GM12878 (cell line): ENCODE measurements at regions not wholly inside any gene's neighbourhood (a gene's known extent, or its start where the extent isn't known, plus 50 kb on each side); places are given as distances from the start of the nearest gene placed in this dataset.

Experiments
- ATAC-seq: fragments of 200-7000 bp; cut with Tn5 transposase; 3 replicates; pipeline ENCODE4 v1.9.1; 2020; ENCODE audit warnings: mild to moderate bottlenecking, moderate library complexity
- BruUV-seq: library from RNA; stranded (reverse); fragments of 400-500 nt; replicated peaks from 2 replicates; lab custom pipeline; 2021; lab: Mats Ljungman, UMichigan
- CTCF ChIA-PET: fragments of 300-600 bp; sonication (Branson Sonifier 250); formaldehyde crosslinking; extraction: SDS; loops from one replicate; lab custom pipeline; 2021; ENCODE audit warnings: inconsistent platforms; lab: Yijun Ruan, JAX
- POLR2A ChIA-PET: fragments of 350-600 bp; formaldehyde crosslinking; extraction: SDS; loops from one replicate; lab custom pipeline; 2021; ENCODE audit warnings: inconsistent platforms; lab: Charles Lee
- RAD21 ChIA-PET: fragments of 300-600 bp; sonication (Branson Sonifier 250); formaldehyde crosslinking; loops from one replicate; lab custom pipeline; 2023; ENCODE audit warnings: antibody characterized with exemption; ENCODE audit not compliant: unreplicated experiment; lab: Charles Lee
- SMC1A ChIA-PET: fragments of 300-600 bp; sonication (Branson Sonifier 250); formaldehyde crosslinking; loops from one replicate; lab custom pipeline; 2023; ENCODE audit not compliant: unreplicated experiment, uncharacterized antibody; lab: Charles Lee
- DNase-seq: peaks from one replicate; pipeline ENCODE4 v3.0.0-alpha.2; 2011; ENCODE audit warnings: low read depth, low spot score
- FAIRE-seq: peaks from 3 replicates; lab custom pipeline; 2011; peaks lifted over from hg19 to GRCh38; lab: Jason Lieb, UNC
- H2AFZ ChIP-seq: 2 replicates; pipeline ENCODE4 v1.6.0; 2011; ENCODE audit warnings: low read depth, low read length, control low read depth; ENCODE audit not compliant: control insufficient read depth
- H3K27ac ChIP-seq: 2 replicates; pipeline ENCODE4 v1.5.1; 2011; ENCODE audit warnings: control low read depth; ENCODE audit not compliant: control insufficient read depth, insufficient read depth
- H3K27me3 ChIP-seq, 2 experiments: replicated peaks in 1 of 2; 2 replicates each; pipeline versions ENCODE4 v1.6.0 to v1.6.1; 2011; ENCODE audit warnings: low read length in 1 of 2; ENCODE audit not compliant: control insufficient read depth in 2 of 2, insufficient read depth in 2 of 2
- H3K36me3 ChIP-seq, 2 experiments: 2 replicates each; pipeline ENCODE4 v1.5.1; 2011; ENCODE audit warnings: low read length in 1 of 2; ENCODE audit not compliant: control insufficient read depth in 2 of 2, insufficient read depth in 2 of 2
- H3K4me1 ChIP-seq: 2 replicates; pipeline ENCODE4 v1.6.1; 2011; ENCODE audit warnings: mild to moderate bottlenecking, low read length, moderate library complexity, mixed read lengths; ENCODE audit not compliant: control insufficient read depth, insufficient read depth
- H3K4me2 ChIP-seq: 2 replicates; pipeline ENCODE4 v1.6.0; 2011; ENCODE audit warnings: control low read depth; ENCODE audit not compliant: control insufficient read depth, insufficient read depth
- H3K4me3 ChIP-seq: fragments of 200-600 bp; sonication (generic); 2 replicates; pipeline ENCODE4 v1.5.1; 2016
- H3K79me2 ChIP-seq: 2 replicates; pipeline ENCODE4 v1.6.0; 2011; ENCODE audit warnings: low read length; ENCODE audit not compliant: control insufficient read depth, insufficient read depth
- H3K9ac ChIP-seq: 2 replicates; pipeline ENCODE4 v1.8.0; 2011; ENCODE audit warnings: low read length, control low read depth, mixed read lengths; ENCODE audit not compliant: control insufficient read depth, insufficient read depth
- H3K9me3 ChIP-seq: replicated peaks from 3 replicates; pipeline ENCODE4 v1.5.1; 2011; ENCODE audit warnings: mild to moderate bottlenecking, low read length; ENCODE audit not compliant: control insufficient read depth, insufficient read depth
- H4K20me1 ChIP-seq: 2 replicates; pipeline ENCODE4 v1.6.0; 2011; ENCODE audit not compliant: control insufficient read depth, insufficient read depth
- CHD2 ChIP-seq: IDR thresholded peaks from 2 replicates; pipeline ENCODE4 v1.6.1; 2011; ENCODE audit warnings: low read depth, low read length, improper control_type of control experiment, borderline replicate concordance
- CREB1 ChIP-seq: IDR thresholded peaks from 2 replicates; pipeline ENCODE4 v1.6.1; 2012; ENCODE audit warnings: low read depth, mild to moderate bottlenecking, inconsistent platforms
- E2F4 ChIP-seq: IDR thresholded peaks from 2 replicates; pipeline ENCODE4 v1.6.1; 2012; ENCODE audit warnings: low read depth, low read length, improper control_type of control experiment
- HDAC6 ChIP-seq: fragments of 200-600 bp; sonication (generic); IDR thresholded peaks from one replicate; pipeline ENCODE4 v1.8.0; 2017; ENCODE audit warnings: antibody characterized with exemption; ENCODE audit not compliant: unreplicated experiment
- HDGF ChIP-seq: fragments of 450-650 bp; IDR thresholded peaks from 2 replicates; pipeline ENCODE4 v1.6.1; 2016; ENCODE audit warnings: antibody characterized with exemption
- IKZF1 ChIP-seq: fragments of 450-650 bp; conservative IDR thresholded peaks from 2 replicates; pipeline ENCODE4 v1.6.1; 2017; ENCODE audit warnings: antibody characterized with exemption, mild to moderate bottlenecking
- NFIC ChIP-seq: IDR thresholded peaks from 2 replicates; pipeline ENCODE4 v1.6.1; 2012; ENCODE audit warnings: low read depth, mild to moderate bottlenecking, inconsistent platforms, low read length, moderate library complexity
- NRF1 ChIP-seq: conservative IDR thresholded peaks from 2 replicates; pipeline ENCODE4 v1.6.1; 2011; ENCODE audit warnings: mild to moderate bottlenecking, low read depth, low read length, improper control_type of control experiment
- PML ChIP-seq: IDR thresholded peaks from 2 replicates; pipeline ENCODE4 v1.6.1; 2012; ENCODE audit warnings: low read length, inconsistent platforms
- RAD51 ChIP-seq: fragments of 450-650 bp; IDR thresholded peaks from 2 replicates; pipeline ENCODE4 v1.6.1; 2016; ENCODE audit warnings: moderate library complexity, mild to moderate bottlenecking, inconsistent platforms
- SMAD5 ChIP-seq: IDR thresholded peaks from 2 replicates; pipeline ENCODE4 v1.6.1; 2016; ENCODE audit warnings: antibody characterized with exemption, low read depth
- SMARCA5 ChIP-seq: fragments of 450-650 bp; IDR thresholded peaks from 2 replicates; pipeline ENCODE4 v1.6.1; 2017; ENCODE audit warnings: mild to moderate bottlenecking
- SP1 ChIP-seq: IDR thresholded peaks from one replicate; pipeline ENCODE4 v1.6.1; 2011; ENCODE audit warnings: low read depth, low read length
- SUPT20H ChIP-seq: IDR thresholded peaks from 2 replicates; pipeline ENCODE4 v1.6.1; 2011; ENCODE audit warnings: low read depth, mild to moderate bottlenecking, low read length, moderate library complexity, borderline replicate concordance; ENCODE audit not compliant: control insufficient read depth
- TBL1XR1 ChIP-seq: IDR thresholded peaks from 2 replicates; pipeline ENCODE4 v1.6.1; 2012; ENCODE audit warnings: low read depth, low read length, improper control_type of control experiment
- USF1 ChIP-seq: IDR thresholded peaks from 2 replicates; pipeline ENCODE4 v1.6.1; 2011; ENCODE audit warnings: borderline replicate concordance, low read depth, mild to moderate bottlenecking, moderate library complexity, mixed read lengths, low read length; ENCODE audit not compliant: insufficient read depth; ENCODE audit errors: extremely low read length
- ZZZ3 ChIP-seq: IDR thresholded peaks from 2 replicates; pipeline ENCODE4 v1.6.1; 2011; ENCODE audit warnings: low read depth; ENCODE audit not compliant: control insufficient read depth, insufficient read length
- WGBS: methylation state at CpG from one replicate; pipeline ENCODE4 v1.1.6; 2016; ENCODE audit warnings: low lambda C conversion rate; ENCODE audit not compliant: insufficient replicate concordance, insufficient coverage; ENCODE audit errors: missing lambda C conversion rate; 5-methylcytosine and 5-hydroxymethylcytosine counted together
- in situ Hi-C: fragments of 300-500 bp; cut with MboI; formaldehyde crosslinking; loops from 9 replicates; pipeline ENCODE4 v1.14.3; 2018; ENCODE audit warnings: mixed read lengths
- intact Hi-C: fragments of 100-400 bp; cut with micrococcal nuclease; formaldehyde crosslinking; loops from one replicate; pipeline ENCODE4 v1.14.2; 2022; ENCODE audit not compliant: unreplicated experiment
- TF ChIP-seq, protein P1 (sequence below): fragments of 150-350 bp; IDR thresholded peaks from 2 replicates; pipeline ENCODE4 v1.6.1; 2016; ENCODE audit warnings: low read depth, low read length

- TF ChIP-seq SMAD5: no peak
- no peak for TF ChIP-seq HDGF
- no peak for TF ChIP-seq IKZF1
- TF ChIP-seq NRF1: no peak
- TF ChIP-seq SUPT20H: no peak
Measured at GRCh38 chr2:126994340-126994777, 95.7 kb downstream of the TEX51 start (continued).

DNA sequence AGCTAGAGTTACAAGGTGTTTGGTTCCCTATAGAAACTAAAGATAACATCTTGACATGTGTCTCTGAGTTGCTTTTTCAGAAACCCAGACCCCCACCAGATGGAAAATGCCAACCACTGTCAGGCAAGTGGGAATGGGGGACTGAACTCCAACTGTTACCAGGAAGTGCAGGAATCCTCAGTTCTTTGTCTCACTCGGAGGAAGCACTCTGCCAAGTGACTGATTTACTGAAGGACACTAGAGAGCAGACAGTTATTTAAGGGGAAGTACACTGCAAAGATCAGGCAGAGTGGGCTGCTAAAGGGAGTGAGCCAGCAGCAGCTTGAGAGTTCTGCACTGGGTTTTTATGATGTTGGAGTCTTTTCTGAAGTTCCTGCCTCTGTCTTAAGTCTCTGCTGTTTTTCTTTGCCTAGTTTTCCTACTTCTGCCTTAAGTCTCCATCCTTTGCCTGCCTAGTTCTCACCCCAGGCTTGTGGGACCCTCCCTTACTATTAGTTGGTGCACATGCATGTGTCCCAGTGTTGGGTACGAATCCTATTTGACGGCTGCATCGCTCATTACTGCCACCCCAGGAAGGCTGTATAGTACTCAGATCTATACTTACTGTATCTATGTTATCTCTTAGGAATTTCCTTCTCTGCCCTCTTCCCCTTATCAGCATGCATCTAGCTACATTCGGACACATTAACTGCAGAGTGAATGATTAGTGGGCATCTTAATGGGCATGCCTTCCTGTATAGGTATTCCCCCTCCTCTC lies 97.1 kb downstream of the TEX51 start:
- POLR2A ChIA-PET: interaction anchor here (0.7 kb wide), 1 partner anchor 14 kb away, joined by 3 read pairs; no protein-coding TSS in a partner anchor
- Histone ChIP-seq H3K27me3 (no peaks in the 10 kb centered on the region), H2AFZ (no peak overlapping the region), H3K36me3 (no peaks in the 10 kb centered on the region), H3K9ac (no peak overlapping the region), H3K9me3 (no peaks in the 10 kb centered on the region; the same call in 2 of the 3 replicates), H3K27ac (no peak overlapping the region), H3K4me2 (no peak overlapping the region), H3K79me2 (no peaks in the 10 kb centered on the region), H3K4me3 (no peak overlapping the region)
- DNase-seq: no peak
- SMC1A ChIA-PET: interaction anchor here (1.0 kb wide), 1 partner anchor 9 kb away, joined by 3 read pairs; no protein-coding TSS in a partner anchor
- in situ Hi-C loops: no loop called here
- CTCF ChIA-PET: interaction anchor here (0.6 to 1.9 kb wide), 6 partner anchors 9 to 1976 kb away, joined by 3 to 5 read pairs (median 3); no protein-coding TSS in a partner anchor
- WGBS: 3% methylated on average over 5 of the region's 5 CpGs
- RAD21 ChIA-PET: no interaction called here
- intact Hi-C loops: loop anchor here (10.0 kb wide), 1 partner anchor 1601 kb away; no protein-coding TSS in a partner anchor
- no peak for FAIRE-seq
- ATAC-seq: peak; percentile 71
- no TSS peak for BruUV-seq
- TF ChIP-seq PML (no peak), IKZF1 (no peak; the same call in 1 of the 2 replicates), USF1 (no peak), ZZZ3 (no peak), CHD2 (no peak), HDAC6 (no peak), TBL1XR1 (no peak), NFIC (no peak), RAD51 (no peak), E2F4 (no peak), CREB1 (no peak), SMARCA5 (no peak), SP1 (no peak)
- TF ChIP-seq, protein P1, sequence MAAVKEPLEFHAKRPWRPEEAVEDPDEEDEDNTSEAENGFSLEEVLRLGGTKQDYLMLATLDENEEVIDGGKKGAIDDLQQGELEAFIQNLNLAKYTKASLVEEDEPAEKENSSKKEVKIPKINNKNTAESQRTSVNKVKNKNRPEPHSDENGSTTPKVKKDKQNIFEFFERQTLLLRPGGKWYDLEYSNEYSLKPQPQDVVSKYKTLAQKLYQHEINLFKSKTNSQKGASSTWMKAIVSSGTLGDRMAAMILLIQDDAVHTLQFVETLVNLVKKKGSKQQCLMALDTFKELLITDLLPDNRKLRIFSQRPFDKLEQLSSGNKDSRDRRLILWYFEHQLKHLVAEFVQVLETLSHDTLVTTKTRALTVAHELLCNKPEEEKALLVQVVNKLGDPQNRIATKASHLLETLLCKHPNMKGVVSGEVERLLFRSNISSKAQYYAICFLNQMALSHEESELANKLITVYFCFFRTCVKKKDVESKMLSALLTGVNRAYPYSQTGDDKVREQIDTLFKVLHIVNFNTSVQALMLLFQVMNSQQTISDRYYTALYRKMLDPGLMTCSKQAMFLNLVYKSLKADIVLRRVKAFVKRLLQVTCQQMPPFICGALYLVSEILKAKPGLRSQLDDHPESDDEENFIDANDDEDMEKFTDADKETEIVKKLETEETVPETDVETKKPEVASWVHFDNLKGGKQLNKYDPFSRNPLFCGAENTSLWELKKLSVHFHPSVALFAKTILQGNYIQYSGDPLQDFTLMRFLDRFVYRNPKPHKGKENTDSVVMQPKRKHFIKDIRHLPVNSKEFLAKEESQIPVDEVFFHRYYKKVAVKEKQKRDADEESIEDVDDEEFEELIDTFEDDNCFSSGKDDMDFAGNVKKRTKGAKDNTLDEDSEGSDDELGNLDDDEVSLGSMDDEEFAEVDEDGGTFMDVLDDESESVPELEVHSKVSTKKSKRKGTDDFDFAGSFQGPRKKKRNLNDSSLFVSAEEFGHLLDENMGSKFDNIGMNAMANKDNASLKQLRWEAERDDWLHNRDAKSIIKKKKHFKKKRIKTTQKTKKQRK: no peak
- TF ChIP-seq, all 136 proteins: peak for 0
- Histone ChIP-seq H3K4me1 (no peaks in the 10 kb centered on the region), H4K20me1 (no peaks in the 10 kb centered on the region)
